ENCODE measurements at regions not wholly inside any gene's neighbourhood (a gene's known extent, or its start where the extent isn't known, plus 50 kb on each side); places are given as distances from the start of the nearest gene placed in this dataset.

DNA sequence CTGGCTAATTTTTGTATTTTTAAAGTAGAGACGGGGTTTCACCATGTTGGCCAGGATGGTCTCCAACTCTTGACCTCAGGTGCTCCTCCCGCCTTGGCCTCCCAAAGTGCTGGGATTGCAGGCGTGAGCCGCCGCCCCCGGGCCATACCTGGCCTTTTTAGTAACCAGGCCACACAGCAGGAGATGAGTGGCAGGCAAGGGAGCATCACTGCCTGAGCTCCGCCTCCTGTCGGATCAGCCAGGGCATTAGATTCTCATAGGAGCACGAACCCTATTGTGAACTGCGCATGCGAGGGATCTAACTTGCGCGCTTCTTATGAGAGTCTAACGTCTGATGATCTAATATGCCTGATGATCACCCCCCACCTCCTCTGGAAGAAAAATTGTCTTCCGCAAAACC, 308.7 kb upstream of the PRMT6 start:
- TF ChIP-seq POLR2AphosphoS5 (IDR thresholded peaks at IDR 0.05; ENCODE audit: low read depth, low read length): no peak
- TF ChIP-seq PAX5 (IDR thresholded peaks at IDR 0.05; ENCODE audit: insufficient read depth, low read length, severe bottlenecking): no peak
